HG02973 (cell line): ENCODE measurements at regions not wholly inside any gene's neighbourhood (a gene's known extent, or its start where the extent isn't known, plus 50 kb on each side); places are given as distances from the start of the nearest gene placed in this dataset.
"Not testable (repeated sequence)": the region's sequence is repeated elsewhere in the genome, so short reads cannot be mapped to it uniquely, and the experiment has no call there.

Source experiments
- ATAC-seq: cut with Tn5 transposase; IDR thresholded peaks from one replicate; pipeline ENCODE4 v1.9.1; 2021; ENCODE audit warnings: moderate library complexity; ENCODE audit not compliant: unreplicated experiment

- no peak for ATAC-seq
These were observed 70.3 kb upstream of the SMAD3 start for GRCh38 chr15:66994927-66995656.

GRCh38 chr15:66996094-66996493, 69.3 kb upstream of the SMAD3 start:
- no peak for ATAC-seq

GRCh38 chr15:66997212-66997611, 68.2 kb upstream of the SMAD3 start:
- ATAC-seq = no peak

- not testable (repeated sequence) for ATAC-seq
These were observed 67.2 kb upstream of the SMAD3 start for GRCh38 chr15:66998234-66998633.

GRCh38 chr15:66999046-66999968, 66.1 kb upstream of the SMAD3 start:
- no peak for ATAC-seq

GRCh38 chr15:67000896-67001295, 64.5 kb upstream of the SMAD3 start:
- no peak for ATAC-seq

GRCh38 chr15:67002368-67002767, 63.0 kb upstream of the SMAD3 start:
- ATAC-seq = no peak

GRCh38 chr15:67003586-67003985, 61.8 kb upstream of the SMAD3 start:
- ATAC-seq = no peak

GRCh38 chr15:67004142-67004541, 61.3 kb upstream of the SMAD3 start:
- ATAC-seq = no peak

GRCh38 chr15:67005294-67005996, 60.0 kb upstream of the SMAD3 start:
- no peak for ATAC-seq

- ATAC-seq = no peak
These were observed 59.0 kb upstream of the SMAD3 start for GRCh38 chr15:67006083-67007065.

GRCh38 chr15:67009576-67010569, 55.5 kb upstream of the SMAD3 start:
- ATAC-seq = no peak

GRCh38 chr15:67010898-67011616, 54.3 kb upstream of the SMAD3 start:
- ATAC-seq = no peak

GRCh38 chr15:67011617-67012005, 53.8 kb upstream of the SMAD3 start:
- ATAC-seq = no peak

GRCh38 chr15:67013696-67014095, 51.7 kb upstream of the SMAD3 start:
- no peak for ATAC-seq
